IMR-90 (cell line): ENCODE measurements at regions not wholly inside any gene's neighbourhood (a gene's known extent, or its start where the extent isn't known, plus 50 kb on each side); places are given as distances from the start of the nearest gene placed in this dataset.

Experiments used
- ATAC-seq: fragments of 200-7000 bp; cut with Tn5 transposase; 2 replicates; pipeline ENCODE4 v1.9.1; 2020; ENCODE audit warnings: low read depth, mild to moderate bottlenecking, moderate library complexity
- BruUV-seq: library from RNA; stranded (reverse); fragments of 400-500 nt; replicated peaks from 2 replicates; lab custom pipeline; 2021; lab: Mats Ljungman, UMichigan
- CTCF ChIA-PET: fragments of 300-600 bp; formaldehyde crosslinking; extraction: SDS; loops from one replicate; lab custom pipeline; 2021; ENCODE audit warnings: antibody characterized with exemption; lab: Yijun Ruan, JAX
- POLR2A ChIA-PET: fragments of 300-600 bp; sonication (Branson Sonifier 250); formaldehyde crosslinking; loops from one replicate; lab custom pipeline; 2022; ENCODE audit warnings: antibody characterized with exemption; ENCODE audit not compliant: unreplicated experiment; lab: Charles Lee
- DNase-seq: peaks from one replicate; pipeline ENCODE4 v3.0.0; 2013
- H2AFZ ChIP-seq: replicated peaks from 2 replicates; pipeline ENCODE3; 2013; ENCODE audit warnings: low read length, mild to moderate bottlenecking; ENCODE audit not compliant: poor library complexity
- H2AK5ac ChIP-seq: 2 replicates; pipeline ENCODE4 v1.6.1; 2013; ENCODE audit warnings: low read depth, low read length, inconsistent platforms
- H2AK9ac ChIP-seq: replicated peaks from 2 replicates; pipeline ENCODE3; 2013; ENCODE audit warnings: mild to moderate bottlenecking, low read depth, low read length, moderate library complexity; ENCODE audit not compliant: poor library complexity
- H2BK120ac ChIP-seq: 2 replicates; pipeline ENCODE4 v1.6.1; 2013; ENCODE audit warnings: low read depth, low read length, inconsistent platforms
- H2BK15ac ChIP-seq: 3 replicates; pipeline ENCODE4 v1.6.1; 2013; ENCODE audit warnings: low read depth, low read length, inconsistent platforms
- H2BK20ac ChIP-seq: 2 replicates; pipeline ENCODE4 v1.6.1; 2013; ENCODE audit warnings: low read depth, mild to moderate bottlenecking, inconsistent platforms, low read length, moderate library complexity
- H2BK5ac ChIP-seq: 2 replicates; pipeline ENCODE4 v1.6.1; 2013; ENCODE audit warnings: mild to moderate bottlenecking, low read depth, low read length, inconsistent platforms; ENCODE audit not compliant: poor library complexity, severe bottlenecking
- H3K14ac ChIP-seq: replicated peaks from 2 replicates; pipeline ENCODE4 v1.6.1; 2013; ENCODE audit warnings: low read depth, low read length, inconsistent platforms
- H3K18ac ChIP-seq: 2 replicates; pipeline ENCODE4 v1.6.1; 2013; ENCODE audit warnings: low read depth, low read length, control low read depth
- H3K23ac ChIP-seq: 2 replicates; pipeline ENCODE4 v1.6.1; 2013; ENCODE audit warnings: low read depth, low read length, inconsistent platforms
- H3K27ac ChIP-seq: 2 replicates; pipeline ENCODE4 v1.5.1; 2013; ENCODE audit warnings: mild to moderate bottlenecking, control low read depth, low read length; ENCODE audit not compliant: insufficient read depth
- H3K27me3 ChIP-seq: 2 replicates; pipeline ENCODE4 v1.6.1; 2013; ENCODE audit warnings: low read length; ENCODE audit not compliant: control insufficient read depth, insufficient read depth
- H3K36me3 ChIP-seq: 2 replicates; pipeline ENCODE4 v1.6.1; 2013; ENCODE audit warnings: low read length, mixed read lengths; ENCODE audit not compliant: control insufficient read depth, insufficient read depth
- H3K4ac ChIP-seq: 2 replicates; pipeline ENCODE4 v1.6.1; 2013; ENCODE audit warnings: low read depth, low read length, inconsistent platforms
- H3K4me1 ChIP-seq: 2 replicates; pipeline ENCODE4 v1.6.1; 2013; ENCODE audit warnings: low read length, mixed read lengths; ENCODE audit not compliant: control insufficient read depth, insufficient read depth
- H3K4me2 ChIP-seq: 2 replicates; pipeline ENCODE4 v1.6.1; 2013; ENCODE audit warnings: low read depth, mild to moderate bottlenecking, control low read depth, low read length, moderate library complexity
- H3K4me3 ChIP-seq: 2 replicates; pipeline ENCODE4 v1.5.1; 2013; ENCODE audit warnings: low read depth, mild to moderate bottlenecking, control low read depth, low read length, moderate library complexity; ENCODE audit not compliant: insufficient read depth
- H3K56ac ChIP-seq: 2 replicates; pipeline ENCODE4 v1.6.1; 2013; ENCODE audit warnings: low read length, inconsistent platforms; ENCODE audit not compliant: insufficient read depth; ENCODE audit errors: extremely low read depth
- H3K79me1 ChIP-seq, 2 experiments: 2 replicates each; pipeline ENCODE4 v1.6.1; 2013; ENCODE audit warnings: low read length in 2 of 2, inconsistent platforms in 1 of 2, low read depth in 1 of 2
- H3K9ac ChIP-seq: 2 replicates; pipeline ENCODE4 v1.6.1; 2013; ENCODE audit warnings: low read depth, low read length, control low read depth
- H3K9me1 ChIP-seq: 2 replicates; pipeline ENCODE4 v1.6.1; 2013; ENCODE audit warnings: low read length, inconsistent platforms; ENCODE audit not compliant: insufficient read depth
- H3K9me3 ChIP-seq: 2 replicates; pipeline ENCODE4 v1.6.1; 2013; ENCODE audit warnings: low read length; ENCODE audit not compliant: control insufficient read depth, insufficient read depth
- H4K20me1 ChIP-seq: 2 replicates; pipeline ENCODE4 v1.6.1; 2013; ENCODE audit warnings: low read length, inconsistent platforms; ENCODE audit not compliant: insufficient read depth
- H4K5ac ChIP-seq: 2 replicates; pipeline ENCODE4 v1.6.1; 2013; ENCODE audit warnings: mild to moderate bottlenecking, low read depth, low read length, control low read depth
- H4K8ac ChIP-seq, 2 experiments: 2 replicates each; pipeline ENCODE4 v1.6.1; 2013; ENCODE audit warnings: low read depth in 2 of 2, low read length in 2 of 2, control low read depth in 1 of 2, inconsistent platforms in 1 of 2
- H4K91ac ChIP-seq: 2 replicates; pipeline ENCODE4 v1.6.1; 2013; ENCODE audit warnings: low read depth, low read length, inconsistent platforms; ENCODE audit not compliant: insufficient read depth
- BHLHE40 ChIP-seq: fragments of 150-350 bp; IDR thresholded peaks from 2 replicates; pipeline ENCODE4 v1.6.1; 2016; ENCODE audit warnings: mild to moderate bottlenecking, low read depth, low read length
- CHD1 ChIP-seq: IDR thresholded peaks from 2 replicates; pipeline ENCODE4 v1.6.1; 2012; ENCODE audit warnings: low read depth, low read length, improper control_type of control experiment
- CTCF ChIP-seq: conservative IDR thresholded peaks from 2 replicates; pipeline ENCODE4 v1.5.1; 2012; ENCODE audit warnings: mild to moderate bottlenecking, low read depth, low read length, improper control_type of control experiment
- ELK1 ChIP-seq: fragments of 150-350 bp; IDR thresholded peaks from 2 replicates; pipeline ENCODE4 v1.6.1; 2016; ENCODE audit warnings: low read depth, mild to moderate bottlenecking, low read length, moderate library complexity, borderline replicate concordance
- FOS ChIP-seq: fragments of 150-350 bp; IDR thresholded peaks from 2 replicates; pipeline ENCODE4 v1.6.1; 2016; ENCODE audit warnings: low read depth, low read length
- MAFK ChIP-seq: IDR thresholded peaks from 2 replicates; pipeline ENCODE4 v1.6.1; 2012; ENCODE audit warnings: low read depth, low read length, improper control_type of control experiment
- MXI1 ChIP-seq: IDR thresholded peaks from 2 replicates; pipeline ENCODE4 v1.6.1; 2012; ENCODE audit warnings: low read depth, mild to moderate bottlenecking, low read length, moderate library complexity, borderline replicate concordance
- NFE2L2 ChIP-seq: fragments of 150-350 bp; IDR thresholded peaks from 2 replicates; pipeline ENCODE4 v1.6.1; 2016; ENCODE audit warnings: low read depth, mild to moderate bottlenecking, low read length
- POLR2A ChIP-seq: IDR thresholded peaks from 2 replicates; pipeline ENCODE4 v1.6.1; 2012; ENCODE audit warnings: mild to moderate bottlenecking, low read depth, low read length
- RAD21 ChIP-seq: IDR thresholded peaks from 2 replicates; pipeline ENCODE4 v1.6.1; 2012; ENCODE audit warnings: low read length, improper control_type of control experiment
- RCOR1 ChIP-seq: IDR thresholded peaks from 2 replicates; pipeline ENCODE4 v1.6.1; 2012; ENCODE audit warnings: mild to moderate bottlenecking, low read length, improper control_type of control experiment; ENCODE audit not compliant: insufficient replicate concordance
- RFX5 ChIP-seq: IDR thresholded peaks from 2 replicates; pipeline ENCODE4 v1.8.0; 2012; ENCODE audit warnings: low read depth, mild to moderate bottlenecking, low read length, moderate library complexity
- SMC3 ChIP-seq: fragments of 150-350 bp; IDR thresholded peaks from 2 replicates; pipeline ENCODE4 v1.6.1; 2016; ENCODE audit warnings: low read depth, mild to moderate bottlenecking, antibody characterized with exemption, low read length, moderate library complexity
- WGBS, 2 experiments: methylation state at CpG; one replicate each; pipeline versions ENCODE4 v1.1.5 to v1.1.7; 2013; ENCODE audit warnings: missing lambda C conversion rate in 2 of 2; ENCODE audit not compliant: insufficient read length in 1 of 2; ENCODE audit errors: extremely low coverage in 2 of 2; 5-methylcytosine and 5-hydroxymethylcytosine counted together
- dilution Hi-C: fragments of 300-500 bp; cut with HindIII; formaldehyde crosslinking; loops from one replicate; pipeline ENCODE4 v1.14.3; 2018; ENCODE audit warnings: low sequenced_read_pairs; ENCODE audit not compliant: unreplicated experiment
- in situ Hi-C: fragments of 300-500 bp; cut with MboI; formaldehyde crosslinking; loops from 3 replicates; pipeline ENCODE4 v1.14.3; 2019; ENCODE audit warnings: low sequenced_read_pairs, inconsistent platforms, mixed read lengths
- intact Hi-C: fragments of 100-400 bp; cut with micrococcal nuclease; formaldehyde crosslinking; loops from 2 replicates; pipeline ENCODE4 v1.10.0; 2022

GRCh38 chr2:128477891-128478290, 159.2 kb upstream of the HS6ST1 start (continued):
- TF ChIP-seq RAD21, result no peak
- TF ChIP-seq FOS, result no peak
- no peak for TF ChIP-seq SMC3
- TF ChIP-seq CHD1, result no peak

- Histone ChIP-seq H3K4ac (no peak overlapping the region), H3K4me3 (no peak overlapping the region), H3K9ac (no peak overlapping the region), H3K79me1 (no peaks in the 10 kb centered on the region), H2AFZ (no peak overlapping the region), H3K27ac (no peak overlapping the region), H3K56ac (no peak overlapping the region), H3K23ac (no peak overlapping the region), H4K91ac (no peak overlapping the region), H2AK5ac (no peak overlapping the region), H3K4me1 (no peaks in the 10 kb centered on the region), H4K8ac (no peak overlapping the region), H3K9me1 (no peaks in the 10 kb centered on the region), H2BK15ac (no peak overlapping the region), H3K14ac (no peak overlapping the region), H2AK9ac (no peak overlapping the region), H2BK5ac (no peak overlapping the region), H3K27me3 (peaks cover 15% of the 10 kb centered on the region), H3K36me3 (no peaks in the 10 kb centered on the region), H4K5ac (no peak overlapping the region), H4K20me1 (no peaks in the 10 kb centered on the region), H3K18ac (no peak overlapping the region), H3K4me2 (no peak overlapping the region), H2BK20ac (no peak overlapping the region), H2BK120ac (no peak overlapping the region), H3K9me3 (no peaks in the 10 kb centered on the region)
- BruUV-seq, result no TSS peak
- CTCF ChIA-PET, result interaction anchor here (1.0 kb wide), 1 partner anchor 58 kb away, joined by 3 read pairs; no protein-coding TSS in a partner anchor
- POLR2A ChIA-PET, result no interaction called here
- ATAC-seq (no peak), DNase-seq (no peak)
- in situ Hi-C loops (no loop called here), intact Hi-C loops (no loop called here), dilution Hi-C loops (no loop called here)
- TF ChIP-seq RFX5 (no peak), CTCF (no peak), MXI1 (no peak), FOS (no peak), BHLHE40 (no peak), ELK1 (no peak), MAFK (no peak), POLR2A (no peak), RCOR1 (no peak), NFE2L2 (no peak)
- 84% methylated on average over 10 of the region's 34 CpGs; no CpG with 5 or more reads in 1 of the 2 experiments for WGBS, 2 experiments
Measured at GRCh38 chr2:128485761-128486639, 167.3 kb upstream of the HS6ST1 start.
